GM19397 (cell line): ENCODE measurements at regions not wholly inside any gene's neighbourhood (a gene's known extent, or its start where the extent isn't known, plus 50 kb on each side); places are given as distances from the start of the nearest gene placed in this dataset.

Experiments used
- ATAC-seq: cut with Tn5 transposase; IDR thresholded peaks from one replicate; pipeline ENCODE4 v1.9.1; 2021; ENCODE audit warnings: mild to moderate bottlenecking, moderate library complexity; ENCODE audit not compliant: unreplicated experiment

- ATAC-seq: no peak
Observed at GRCh38 chr5:11973469-11973868, 69.2 kb upstream of the CTNND2 start.

- ATAC-seq: no peak
Observed at GRCh38 chr5:11963227-11963626, 59.0 kb upstream of the CTNND2 start.

DNA sequence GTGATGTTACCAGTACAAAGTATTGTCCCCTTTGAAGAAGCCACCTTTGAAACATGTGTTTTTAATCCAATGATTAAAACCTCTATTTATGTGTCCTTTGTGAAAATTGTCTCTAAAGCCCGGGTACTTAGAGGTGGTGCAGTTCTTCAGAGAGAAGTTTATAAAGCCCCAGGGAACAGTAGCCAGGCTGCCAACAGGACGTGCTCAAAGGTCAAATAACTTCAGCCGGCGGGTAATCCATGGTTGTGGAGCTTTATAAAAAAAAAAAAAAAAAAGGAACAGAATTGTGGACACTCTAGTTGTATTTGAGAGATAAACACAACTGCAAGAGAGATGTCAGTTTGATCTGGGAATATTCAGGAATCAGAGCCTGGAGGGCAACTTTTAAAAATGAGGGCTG, 57.9 kb upstream of the CTNND2 start:
- no peak for ATAC-seq

GRCh38 chr5:11958321-11958720, 54.1 kb upstream of the CTNND2 start:
- no peak for ATAC-seq

GRCh38 chr5:11955331-11955730, 51.1 kb upstream of the CTNND2 start:
- no peak for ATAC-seq
